Right cardiac atrium (tissue), 5 donors: ENCODE measurements at regions not wholly inside any gene's neighbourhood (a gene's known extent, or its start where the extent isn't known, plus 50 kb on each side); places are given as distances from the start of the nearest gene placed in this dataset.

Experiments
- ATAC-seq, 2 donors: fragments of 200-7000 bp; cut with Tn5 transposase; one replicate each; pipeline versions ENCODE4 v1.8.0 to v1.9.1; 2020; ENCODE audit warnings: moderate library complexity in 2 of 2, mild to moderate bottlenecking in 1 of 2
- DNase-seq, 3 donors: peaks; one replicate each; pipeline ENCODE4 v3.0.0-alpha.2; 2020
- H3K27ac ChIP-seq: one replicate; pipeline ENCODE4 v1.5.1; 2013; ENCODE audit warnings: mild to moderate bottlenecking, low read length, control low read depth, moderate library complexity
- H3K27me3 ChIP-seq: one replicate; pipeline ENCODE4 v1.6.1; 2013; ENCODE audit not compliant: control insufficient read depth, insufficient read depth
- H3K4me1 ChIP-seq: one replicate; pipeline ENCODE4 v1.6.1; 2013; ENCODE audit warnings: low read length; ENCODE audit not compliant: control insufficient read depth, insufficient read depth
- H3K4me3 ChIP-seq: one replicate; pipeline ENCODE4 v1.5.1; 2013; ENCODE audit warnings: low read length, control low read depth
- H3K9me3 ChIP-seq: one replicate; pipeline ENCODE4 v1.6.1; 2013; ENCODE audit warnings: low read length; ENCODE audit not compliant: control insufficient read depth
- WGBS: extraction: QIAGEN DNeasy Blood & Tissue Kit; methylation state at CpG from one replicate; pipeline ENCODE4 v1.1.7; 2013; 5-methylcytosine and 5-hydroxymethylcytosine counted together
- intact Hi-C, 4 donors: fragments of 100-400 bp; cut with DNase I; formaldehyde crosslinking; loops; one replicate each; pipeline versions ENCODE4 v1.11.0 to v1.14.0; 2022 to 2023
- donor health status: healthy with polysubstance abuse.
- donor health status: DM: no; HTN: yes; CAD: no.
- donor health status: DM: no; HTN: no; CAD: no.
- donor health status: DM: no; HTN: yes; CAD: no; lungs with severe emphysema.
- donor health status: DM: yes; HTN: yes; CAD: no.

DNA sequence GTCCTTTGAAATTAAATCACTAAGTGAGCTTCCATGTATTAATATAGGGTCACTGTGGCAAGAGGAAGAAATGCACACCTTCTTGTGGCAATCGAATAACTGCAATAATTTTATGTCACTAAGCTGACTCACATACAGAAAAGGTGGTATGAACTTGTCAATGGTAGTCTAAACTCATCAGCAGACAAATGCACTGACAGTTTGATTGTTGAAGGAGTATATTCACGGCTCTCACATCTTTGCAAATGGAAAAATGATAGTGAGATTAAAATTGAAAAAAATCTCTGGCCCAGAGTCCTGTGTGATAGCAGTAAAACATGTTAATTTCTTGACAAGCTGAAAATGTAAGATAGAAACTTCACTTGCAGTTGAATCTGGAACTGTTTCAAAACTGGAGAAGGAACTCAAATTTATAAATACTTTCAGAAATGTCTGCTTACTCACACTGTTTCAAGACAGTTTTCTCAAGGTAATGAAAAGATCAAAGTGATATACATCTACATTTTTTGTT lies 215.8 kb upstream of the CADM2 start:
- intact Hi-C loops = no loop called here
- WGBS = 36% methylated on average over 2 of the region's 2 CpGs
- no peak for ATAC-seq

DNA sequence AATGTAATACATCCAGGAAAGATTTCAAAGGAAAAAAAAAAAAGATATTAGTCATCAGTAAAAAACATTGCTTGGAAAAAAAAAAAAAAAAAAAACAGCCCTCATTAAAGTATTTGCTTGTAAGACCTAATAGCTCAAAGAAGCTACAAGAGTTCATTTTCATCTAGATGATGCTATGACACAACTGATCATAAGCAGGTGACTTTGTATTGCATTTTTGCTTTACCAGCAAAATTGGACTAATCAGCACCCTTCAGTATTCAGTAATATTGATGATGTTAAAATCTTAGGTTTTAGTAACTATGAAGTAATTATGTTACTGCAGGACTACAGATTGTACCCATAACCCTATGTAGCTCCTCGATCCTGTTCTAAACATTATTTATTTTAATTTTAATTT lies 214.7 kb upstream of the CADM2 start:
- 82% methylated on average over 1 of the region's 1 CpG for WGBS
- DNase-seq (no peak), ATAC-seq (no peak)
- intact Hi-C loops = no loop called here
- Histone ChIP-seq H3K4me3 (no peak overlapping the region), H3K9me3 (no peaks in the 10 kb centered on the region), H3K4me1 (no peaks in the 10 kb centered on the region), H3K27ac (no peak overlapping the region), H3K27me3 (no peaks in the 10 kb centered on the region)

More for the DNA sequence above, 215.8 kb upstream of the CADM2 start:
- no peak for DNase-seq
- Histone ChIP-seq H3K4me1 (no peaks in the 10 kb centered on the region), H3K4me3 (no peak overlapping the region), H3K27ac (no peak overlapping the region), H3K27me3 (no peaks in the 10 kb centered on the region), H3K9me3 (no peaks in the 10 kb centered on the region)

DNA sequence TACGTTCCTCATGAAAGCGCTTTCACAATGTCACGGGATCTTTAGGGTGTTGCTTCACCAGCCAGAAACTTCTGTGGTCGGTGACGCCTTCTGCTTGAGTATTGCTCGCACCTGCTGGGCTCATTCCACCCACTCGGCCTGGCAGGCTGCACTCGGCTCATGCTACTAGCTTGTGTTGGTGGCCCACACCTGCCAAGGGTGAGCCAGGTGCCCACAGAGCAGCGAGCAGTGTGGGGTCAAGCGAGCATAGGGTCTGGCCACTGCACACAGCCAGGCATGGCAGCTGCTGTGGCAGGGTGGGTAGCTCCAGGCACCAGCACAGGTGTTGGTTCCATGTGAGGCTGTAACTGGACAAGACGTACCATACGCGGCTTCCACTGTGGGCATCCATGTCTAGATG lies 202.9 kb upstream of the CADM2 start:
- Histone ChIP-seq H3K4me1 (no peaks in the 10 kb centered on the region), H3K4me3 (no peak overlapping the region), H3K27me3 (no peaks in the 10 kb centered on the region), H3K9me3 (peaks cover 2% of the 10 kb centered on the region), H3K27ac (no peak overlapping the region)
- ATAC-seq (no peak), DNase-seq (peak in 2 of 3 donors; percentile 25 to 39)
- WGBS = 85% methylated on average over 13 of the region's 13 CpGs
- intact Hi-C loops = no loop called here

DNA sequence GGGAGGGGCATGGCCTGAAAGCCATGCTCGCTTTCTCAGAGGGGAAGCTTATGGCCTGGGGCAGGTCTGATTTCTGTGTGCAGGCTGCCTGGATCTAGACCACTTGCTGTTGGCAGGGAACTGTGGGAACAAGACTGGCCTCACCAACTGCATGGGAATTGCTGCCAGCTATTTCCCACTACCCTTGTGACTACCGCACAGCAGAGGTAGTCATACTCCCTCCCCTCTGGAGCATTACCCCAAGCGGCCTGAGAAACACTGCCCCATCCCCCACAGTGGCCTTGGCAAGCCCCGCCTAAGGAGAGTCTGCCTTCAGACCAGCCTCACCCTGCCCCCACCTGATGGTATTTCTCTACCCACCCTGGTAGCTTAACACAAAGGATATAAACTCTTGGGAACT lies 199.4 kb upstream of the CADM2 start:
- no peaks in the 10 kb centered on the region for H3K27me3 ChIP-seq
- WGBS = 77% methylated on average over 4 of the region's 4 CpGs
- no peak overlapping the region for H3K4me3 ChIP-seq
- H3K9me3 ChIP-seq = no peaks in the 10 kb centered on the region
- intact Hi-C loops = no loop called here
- no peak for DNase-seq
- no peaks in the 10 kb centered on the region for H3K4me1 ChIP-seq
- no peak overlapping the region for H3K27ac ChIP-seq
- peak in 1 of 2 donors; percentile 40 for ATAC-seq

DNA sequence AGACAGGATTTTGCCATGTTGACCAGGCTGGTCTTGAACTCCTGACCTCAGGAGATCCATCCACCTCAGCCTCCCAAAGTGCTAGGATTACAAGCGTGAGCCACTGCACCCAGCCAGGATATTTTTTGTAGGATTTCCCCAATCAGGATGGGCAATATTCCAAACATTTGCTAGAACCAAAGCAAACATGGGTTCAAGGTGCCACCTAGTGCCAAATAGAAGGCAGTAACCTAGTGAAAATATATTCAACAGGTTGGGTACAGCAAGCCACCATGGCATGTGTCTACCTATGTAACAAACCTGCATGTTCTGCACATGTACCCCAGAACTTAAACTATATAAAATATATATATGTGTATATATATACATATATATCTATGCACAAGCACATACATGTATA lies 185.9 kb upstream of the CADM2 start:
- Histone ChIP-seq H3K27ac (no peak overlapping the region), H3K4me3 (no peak overlapping the region), H3K9me3 (no peaks in the 10 kb centered on the region), H3K27me3 (no peaks in the 10 kb centered on the region), H3K4me1 (no peaks in the 10 kb centered on the region)
- DNase-seq (no peak), ATAC-seq (no peak)
- WGBS = 40% methylated on average over 1 of the region's 1 CpG
- intact Hi-C loops = no loop called here

DNA sequence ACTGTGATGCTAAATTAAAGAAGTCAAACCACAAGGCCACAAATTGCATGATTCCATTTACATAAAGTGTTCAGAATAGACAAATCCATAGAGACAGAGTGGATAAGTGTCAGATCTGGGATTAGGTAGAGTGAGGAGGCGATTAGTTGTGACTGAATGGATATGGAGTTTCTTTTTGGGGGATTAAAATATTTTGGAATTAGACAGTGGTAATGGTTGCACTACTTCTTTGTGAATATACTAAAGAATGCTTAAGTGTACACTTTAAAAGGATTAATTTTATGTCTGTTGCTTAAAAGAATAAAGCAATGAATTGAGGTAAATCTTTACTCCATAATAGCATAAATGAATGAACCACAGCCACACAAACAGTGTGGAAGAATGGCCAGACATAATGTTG lies 175.5 kb upstream of the CADM2 start:
- H3K27me3 ChIP-seq = no peaks in the 10 kb centered on the region
- H3K4me1 ChIP-seq = no peaks in the 10 kb centered on the region
- H3K4me3 ChIP-seq = no peak overlapping the region
- ATAC-seq (no peak), DNase-seq (no peak)
- no peak overlapping the region for H3K27ac ChIP-seq
- H3K9me3 ChIP-seq = no peaks in the 10 kb centered on the region
- 72% methylated on average over 1 of the region's 1 CpG for WGBS
- intact Hi-C loops = no loop called here

DNA sequence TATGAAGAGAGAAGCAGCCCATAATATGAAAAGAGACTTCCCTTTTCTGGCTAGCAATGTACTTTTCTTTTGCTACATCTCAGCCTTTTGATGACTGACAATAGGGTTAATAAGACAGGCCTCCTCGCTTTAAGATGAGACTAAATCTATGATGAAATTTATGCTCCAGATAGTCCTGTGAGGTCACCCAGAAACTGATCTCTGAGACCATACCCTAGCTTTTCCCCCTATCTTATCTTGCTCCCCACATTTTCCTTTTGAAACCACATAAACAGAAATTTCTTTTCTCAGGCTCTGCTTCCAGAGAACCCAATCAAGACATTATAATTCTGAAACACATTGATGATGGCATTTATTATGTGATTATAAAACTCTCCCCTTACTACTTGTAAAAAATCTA lies 168.8 kb upstream of the CADM2 start:
- DNase-seq (no peak), ATAC-seq (no peak)
- Histone ChIP-seq H3K27ac (no peak overlapping the region), H3K9me3 (no peaks in the 10 kb centered on the region), H3K4me1 (no peaks in the 10 kb centered on the region), H3K27me3 (no peaks in the 10 kb centered on the region), H3K4me3 (no peak overlapping the region)
- 55% methylated on average over 1 of the region's 1 CpG for WGBS
- intact Hi-C loops = no loop called here

DNA sequence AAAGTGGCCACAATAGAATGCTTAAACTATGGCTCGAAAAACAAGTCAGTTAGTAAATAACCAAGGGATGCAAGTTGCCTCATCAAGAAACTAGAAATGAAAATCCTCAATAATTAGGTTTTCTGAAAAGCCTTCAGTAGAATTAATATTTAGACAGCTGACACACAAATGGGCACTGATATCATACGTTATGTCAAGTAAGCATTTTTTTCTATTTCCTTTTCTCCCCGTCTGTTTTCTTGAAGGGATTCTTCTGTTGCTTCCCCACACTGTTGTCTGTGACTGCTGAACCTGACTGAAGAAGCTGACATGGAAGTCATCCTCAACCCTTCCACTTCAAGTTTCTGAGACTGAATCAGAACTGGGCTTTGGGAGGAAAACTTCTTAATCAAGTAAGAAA lies 151.8 kb upstream of the CADM2 start:
- Histone ChIP-seq H3K4me1 (no peaks in the 10 kb centered on the region), H3K9me3 (no peaks in the 10 kb centered on the region), H3K4me3 (no peak overlapping the region), H3K27ac (no peak overlapping the region), H3K27me3 (no peaks in the 10 kb centered on the region)
- ATAC-seq = no peak
- intact Hi-C loops = no loop called here
- no peak for DNase-seq
- WGBS = 42% methylated on average over 3 of the region's 3 CpGs

DNA sequence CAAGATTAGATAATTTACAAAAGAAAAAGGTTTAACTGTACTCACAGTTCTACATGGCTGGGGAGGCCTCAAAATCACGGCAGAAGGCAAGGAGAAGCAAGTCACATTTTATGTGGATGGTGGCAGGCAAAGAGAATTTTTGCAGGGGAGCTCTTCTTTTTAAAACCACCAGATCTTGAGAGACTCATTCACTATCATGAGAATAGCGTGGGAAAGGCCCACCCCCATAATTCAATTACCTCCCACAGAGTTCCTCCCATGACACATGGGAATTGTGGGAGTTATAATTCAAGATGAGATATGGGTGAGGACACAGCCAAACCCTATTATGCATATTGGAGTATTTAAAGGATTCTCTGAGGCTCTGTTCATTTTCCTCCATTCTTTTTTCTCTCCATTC lies 138.7 kb upstream of the CADM2 start:
- no peak for ATAC-seq
- Histone ChIP-seq H3K9me3 (no peaks in the 10 kb centered on the region), H3K4me1 (no peaks in the 10 kb centered on the region), H3K4me3 (no peak overlapping the region), H3K27me3 (no peaks in the 10 kb centered on the region), H3K27ac (no peak overlapping the region)
- intact Hi-C loops = no loop called here
- DNase-seq = no peak
- WGBS = 39% methylated on average over 2 of the region's 2 CpGs

DNA sequence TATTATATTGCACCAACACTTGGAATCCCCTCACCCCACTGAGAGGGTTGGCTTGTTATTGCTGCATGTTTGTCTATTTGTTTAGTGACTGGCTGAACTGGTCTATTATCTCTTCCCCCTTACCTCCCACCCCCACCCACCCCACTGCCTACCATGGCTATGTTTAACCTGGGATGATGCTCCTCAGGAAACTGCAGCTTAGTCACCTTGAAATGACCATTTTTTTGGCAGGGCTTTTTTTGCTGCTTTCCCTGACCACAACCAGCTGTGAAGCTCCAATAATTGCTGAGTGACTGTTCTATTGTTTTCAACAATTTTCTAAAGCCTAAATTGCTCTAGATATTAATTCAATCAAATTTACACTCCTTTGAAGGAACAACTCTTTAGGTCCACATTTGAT lies 137.9 kb upstream of the CADM2 start:
- ATAC-seq = no peak
- intact Hi-C loops = no loop called here

DNA sequence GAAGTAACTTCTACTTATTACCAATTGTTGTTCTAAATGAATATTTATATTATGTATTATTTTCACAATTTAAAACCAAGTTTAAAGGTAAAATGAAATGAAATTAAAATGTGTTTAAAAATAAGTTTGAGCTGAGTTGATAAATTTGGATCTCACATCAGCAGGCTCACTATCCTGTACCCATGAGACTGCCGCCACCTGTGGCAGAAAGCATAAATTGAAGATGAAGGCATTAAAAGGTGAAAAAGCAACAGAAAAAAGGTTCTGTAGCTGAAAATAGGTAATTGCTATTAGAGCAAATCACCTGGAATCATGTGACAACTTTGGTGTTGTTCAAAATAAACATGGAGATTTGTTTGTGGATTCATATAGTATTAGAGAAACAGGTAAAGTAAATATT lies 133.0 kb upstream of the CADM2 start:
- Histone ChIP-seq H3K4me1 (no peaks in the 10 kb centered on the region), H3K27me3 (no peaks in the 10 kb centered on the region), H3K9me3 (no peaks in the 10 kb centered on the region), H3K4me3 (no peak overlapping the region), H3K27ac (no peak overlapping the region)
- DNase-seq = no peak
- WGBS = 91% methylated on average over 1 of the region's 1 CpG
- intact Hi-C loops = no loop called here
- no peak for ATAC-seq

More for the DNA sequence above, 137.9 kb upstream of the CADM2 start:
- Histone ChIP-seq H3K27me3 (no peaks in the 10 kb centered on the region), H3K9me3 (no peaks in the 10 kb centered on the region), H3K4me1 (no peaks in the 10 kb centered on the region), H3K4me3 (no peak overlapping the region), H3K27ac (no peak overlapping the region)
- no peak for DNase-seq

DNA sequence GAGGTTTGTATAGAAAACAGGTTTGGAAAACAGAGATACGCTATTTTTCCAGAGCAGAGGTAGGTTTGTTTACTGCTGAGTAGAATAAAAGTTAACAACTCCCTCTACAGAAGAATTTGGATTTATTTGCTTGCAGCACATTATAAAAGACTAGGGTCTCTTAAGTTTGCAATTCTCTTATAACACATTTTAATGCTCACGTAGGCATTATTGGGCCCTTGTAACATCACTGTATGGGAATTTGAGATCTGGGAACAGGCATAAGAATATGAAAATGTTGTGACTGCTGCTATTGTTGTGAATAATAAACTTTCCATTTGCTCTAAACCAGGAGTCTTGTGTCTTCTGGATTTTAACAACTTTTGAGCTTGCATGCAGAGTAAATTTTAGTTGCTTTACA lies 128.3 kb upstream of the CADM2 start:
- 86% methylated on average over 2 of the region's 2 CpGs for WGBS
- ATAC-seq (no peak), DNase-seq (no peak)
- intact Hi-C loops = no loop called here
- no peak overlapping the region for H3K4me3 ChIP-seq
- no peaks in the 10 kb centered on the region for H3K27me3 ChIP-seq
- H3K9me3 ChIP-seq = no peaks in the 10 kb centered on the region
- no peak overlapping the region for H3K27ac ChIP-seq
- H3K4me1 ChIP-seq = no peaks in the 10 kb centered on the region
